ENCODE measurements at regions not wholly inside any gene's neighbourhood (a gene's known extent, or its start where the extent isn't known, plus 50 kb on each side); places are given as distances from the start of the nearest gene placed in this dataset.

DNA sequence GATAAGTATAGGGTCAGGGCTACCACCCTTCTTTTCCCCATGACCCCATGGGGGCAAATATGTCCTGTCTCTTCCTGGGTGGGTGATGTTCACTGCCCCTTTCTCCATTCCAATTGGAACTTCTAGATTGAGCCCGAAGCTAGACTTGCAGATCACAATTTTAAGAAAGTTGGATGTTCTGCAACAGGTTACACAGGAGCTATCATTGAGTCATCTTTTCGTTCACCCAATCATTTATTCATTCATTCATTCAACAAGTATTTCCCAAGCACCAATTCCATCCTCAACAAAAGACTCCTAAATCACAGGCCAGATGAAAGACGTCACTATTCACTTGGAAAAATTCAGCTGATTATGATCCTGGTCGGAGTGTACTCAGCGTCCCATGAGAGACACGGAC lies 71.0 kb upstream of the FOXP4 start:
- Histone ChIP-seq H3K27ac (ENCODE audit: low read depth, low read length) (no peak overlapping the region), H3K4me1 (ENCODE audit: control insufficient read depth, low read length) (no peaks in the 10 kb centered on the region)

DNA sequence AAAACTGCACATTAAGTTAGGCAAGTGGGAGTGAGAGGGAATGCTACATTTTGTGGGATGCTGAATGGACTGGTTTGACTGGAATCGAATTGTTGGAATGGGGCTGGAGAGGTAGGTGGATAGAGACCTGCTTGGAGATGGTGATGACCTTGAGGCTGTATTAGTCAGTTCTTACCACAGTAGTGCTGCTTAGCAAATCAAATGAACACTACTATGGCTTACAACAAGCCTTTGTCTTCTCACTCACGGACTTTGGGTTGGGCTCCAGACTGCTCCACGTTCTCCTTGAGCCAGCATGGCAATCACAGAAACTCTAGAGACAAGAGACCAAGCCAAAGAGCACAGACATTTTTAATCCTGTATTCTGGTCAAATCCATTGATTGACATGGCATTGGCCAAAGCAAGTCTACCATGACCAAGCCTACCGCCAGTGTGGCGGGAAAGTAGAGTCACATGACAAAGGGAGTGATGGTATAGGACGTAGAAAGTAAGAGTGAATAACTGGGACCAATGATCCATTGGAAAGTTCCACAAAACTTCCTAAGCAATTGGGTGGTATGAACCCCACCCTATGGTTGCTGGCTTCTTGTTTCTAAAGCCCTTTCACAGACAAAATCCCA lies 70.3 kb upstream of the FOXP4 start:
- TF ChIP-seq, protein P1, sequence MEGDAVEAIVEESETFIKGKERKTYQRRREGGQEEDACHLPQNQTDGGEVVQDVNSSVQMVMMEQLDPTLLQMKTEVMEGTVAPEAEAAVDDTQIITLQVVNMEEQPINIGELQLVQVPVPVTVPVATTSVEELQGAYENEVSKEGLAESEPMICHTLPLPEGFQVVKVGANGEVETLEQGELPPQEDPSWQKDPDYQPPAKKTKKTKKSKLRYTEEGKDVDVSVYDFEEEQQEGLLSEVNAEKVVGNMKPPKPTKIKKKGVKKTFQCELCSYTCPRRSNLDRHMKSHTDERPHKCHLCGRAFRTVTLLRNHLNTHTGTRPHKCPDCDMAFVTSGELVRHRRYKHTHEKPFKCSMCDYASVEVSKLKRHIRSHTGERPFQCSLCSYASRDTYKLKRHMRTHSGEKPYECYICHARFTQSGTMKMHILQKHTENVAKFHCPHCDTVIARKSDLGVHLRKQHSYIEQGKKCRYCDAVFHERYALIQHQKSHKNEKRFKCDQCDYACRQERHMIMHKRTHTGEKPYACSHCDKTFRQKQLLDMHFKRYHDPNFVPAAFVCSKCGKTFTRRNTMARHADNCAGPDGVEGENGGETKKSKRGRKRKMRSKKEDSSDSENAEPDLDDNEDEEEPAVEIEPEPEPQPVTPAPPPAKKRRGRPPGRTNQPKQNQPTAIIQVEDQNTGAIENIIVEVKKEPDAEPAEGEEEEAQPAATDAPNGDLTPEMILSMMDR (IDR thresholded peaks at IDR 0.05; ENCODE audit: low read depth, low read length, poor library complexity, severe bottlenecking): no peak
- TF ChIP-seq EZH2phosphoT487 (IDR thresholded peaks at IDR 0.05; ENCODE audit: borderline replicate concordance, low read length): no peak

More for the DNA sequence above, 71.0 kb upstream of the FOXP4 start:
- TF ChIP-seq, protein P1 (IDR thresholded peaks at IDR 0.05; ENCODE audit: low read depth, low read length, poor library complexity, severe bottlenecking): no peak
- no peak for TF ChIP-seq EZH2phosphoT487 (IDR thresholded peaks at IDR 0.05; ENCODE audit: borderline replicate concordance, low read length)
- Histone ChIP-seq H3K9me2 (replicated peaks; ENCODE audit: control insufficient read depth, low read length) (no peaks in the 10 kb centered on the region), H3K4me3 (ENCODE audit: low read length) (no peak overlapping the region), H4K20me1 (ENCODE audit: control insufficient read depth, insufficient read depth, low read depth, low read length) (no peaks in the 10 kb centered on the region), H3K36me3 (ENCODE audit: control insufficient read depth, low read length) (no peaks in the 10 kb centered on the region), H3K27me3 (ENCODE audit: control insufficient read depth, low read length) (peaks cover 43% of the 10 kb centered on the region), H3K4me2 (ENCODE audit: low read length) (no peak overlapping the region), H3K9me3 (ENCODE audit: control insufficient read depth, insufficient read depth, low read length) (no peaks in the 10 kb centered on the region), H3K79me2 (ENCODE audit: control insufficient read depth, low read length) (no peaks in the 10 kb centered on the region), H3F3A (ENCODE audit: control insufficient read depth, insufficient read depth) (no peaks in the 10 kb centered on the region)

DNA sequence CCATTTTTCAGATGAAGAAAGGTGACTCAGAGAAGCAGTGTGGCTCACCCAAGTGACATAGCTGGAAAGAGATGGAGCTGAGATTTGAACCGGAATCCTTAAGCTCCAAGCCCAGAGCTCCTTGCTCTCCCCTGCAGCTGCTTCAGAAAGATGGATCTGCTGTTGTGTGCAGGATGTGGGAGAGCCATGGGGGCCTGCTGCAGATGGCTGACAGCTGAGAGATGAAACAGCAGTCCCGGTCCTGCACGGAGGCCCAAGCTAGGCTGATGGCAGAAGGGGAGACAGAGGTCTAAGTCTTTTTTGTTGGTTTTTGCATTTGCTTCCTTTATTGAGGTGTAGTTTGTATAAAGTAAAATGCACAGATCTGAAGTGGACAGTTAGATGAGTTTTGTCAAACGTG lies 69.8 kb upstream of the FOXP4 start:
- Histone ChIP-seq H3K9me2 (replicated peaks; ENCODE audit: control insufficient read depth, low read length) (no peaks in the 10 kb centered on the region), H3K9me3 (ENCODE audit: control insufficient read depth, insufficient read depth, low read length) (no peaks in the 10 kb centered on the region), H3K79me2 (ENCODE audit: control insufficient read depth, low read length) (no peaks in the 10 kb centered on the region), H3F3A (ENCODE audit: control insufficient read depth, insufficient read depth) (no peaks in the 10 kb centered on the region), H3K4me2 (ENCODE audit: low read length) (no peak overlapping the region), H3K27ac (ENCODE audit: low read depth, low read length) (no peak overlapping the region), H3K36me3 (ENCODE audit: control insufficient read depth, low read length) (no peaks in the 10 kb centered on the region), H3K4me1 (ENCODE audit: control insufficient read depth, low read length) (no peaks in the 10 kb centered on the region), H4K20me1 (ENCODE audit: control insufficient read depth, insufficient read depth, low read depth, low read length) (no peaks in the 10 kb centered on the region), H3K4me3 (ENCODE audit: low read length) (no peak overlapping the region), H3K27me3 (ENCODE audit: control insufficient read depth, low read length) (peaks cover 33% of the 10 kb centered on the region)
- no peak for TF ChIP-seq EZH2phosphoT487 (IDR thresholded peaks at IDR 0.05; ENCODE audit: borderline replicate concordance, low read length)
- TF ChIP-seq, protein P1 (IDR thresholded peaks at IDR 0.05; ENCODE audit: low read depth, low read length, poor library complexity, severe bottlenecking): no peak

More for the DNA sequence above, 70.3 kb upstream of the FOXP4 start:
- Histone ChIP-seq H3K4me1 (ENCODE audit: control insufficient read depth, low read length) (no peaks in the 10 kb centered on the region), H3K9me3 (ENCODE audit: control insufficient read depth, insufficient read depth, low read length) (no peaks in the 10 kb centered on the region), H4K20me1 (ENCODE audit: control insufficient read depth, insufficient read depth, low read depth, low read length) (no peaks in the 10 kb centered on the region), H3K4me3 (ENCODE audit: low read length) (no peak overlapping the region), H3K27ac (ENCODE audit: low read depth, low read length) (no peak overlapping the region), H3K79me2 (ENCODE audit: control insufficient read depth, low read length) (no peaks in the 10 kb centered on the region), H3K4me2 (ENCODE audit: low read length) (no peak overlapping the region), H3F3A (ENCODE audit: control insufficient read depth, insufficient read depth) (no peaks in the 10 kb centered on the region), H3K36me3 (ENCODE audit: control insufficient read depth, low read length) (no peaks in the 10 kb centered on the region), H3K9me2 (replicated peaks; ENCODE audit: control insufficient read depth, low read length) (no peaks in the 10 kb centered on the region), H3K27me3 (ENCODE audit: control insufficient read depth, low read length) (peaks cover 38% of the 10 kb centered on the region)

Measured in DOHH2 (cell line).